Liver (tissue), 3 donors: ENCODE measurements at regions not wholly inside any gene's neighbourhood (a gene's known extent, or its start where the extent isn't known, plus 50 kb on each side); places are given as distances from the start of the nearest gene placed in this dataset.

ENCODE experiments used
- EGR1 ChIP-seq, 2 donors: IDR thresholded peaks; 2 replicates each; pipeline ENCODE4 v1.6.1; 2016 to 2018; ENCODE audit warnings: antibody characterized with exemption in 2 of 2, low read depth in 2 of 2
- GABPA ChIP-seq, 2 donors: IDR thresholded peaks in 1 of 2; conservative IDR thresholded peaks in 1 of 2; 2 replicates each; pipeline ENCODE4 v1.6.1; 2016; ENCODE audit warnings: antibody characterized with exemption in 2 of 2, mild to moderate bottlenecking in 1 of 2, moderate library complexity in 1 of 2
- JUND ChIP-seq, 2 donors: IDR thresholded peaks; 2 replicates each; pipeline ENCODE4 v1.6.1; 2016; ENCODE audit warnings: antibody characterized with exemption in 2 of 2
- RAD21 ChIP-seq, 2 donors: IDR thresholded peaks; 2 replicates each; pipeline ENCODE4 v1.6.1; 2016; ENCODE audit warnings: antibody characterized with exemption in 2 of 2, mild to moderate bottlenecking in 2 of 2
- SP1 ChIP-seq: IDR thresholded peaks from 2 replicates; pipeline ENCODE4 v1.6.1; 2018; ENCODE audit warnings: antibody characterized with exemption, mild to moderate bottlenecking
- TF ChIP-seq, protein P1 (sequence below): fragments of 150-350 bp; IDR thresholded peaks from 2 replicates; pipeline ENCODE4 v1.5.1; 2017; ENCODE audit warnings: improper control_type of control experiment, low read depth, low read length; ENCODE audit not compliant: missing input control
- TF ChIP-seq, protein P2 (sequence below): IDR thresholded peaks from 2 replicates; pipeline ENCODE4 v1.6.1; 2016; ENCODE audit warnings: antibody characterized with exemption
- donor health status: healthy.
- donor health status: healthy.

DNA sequence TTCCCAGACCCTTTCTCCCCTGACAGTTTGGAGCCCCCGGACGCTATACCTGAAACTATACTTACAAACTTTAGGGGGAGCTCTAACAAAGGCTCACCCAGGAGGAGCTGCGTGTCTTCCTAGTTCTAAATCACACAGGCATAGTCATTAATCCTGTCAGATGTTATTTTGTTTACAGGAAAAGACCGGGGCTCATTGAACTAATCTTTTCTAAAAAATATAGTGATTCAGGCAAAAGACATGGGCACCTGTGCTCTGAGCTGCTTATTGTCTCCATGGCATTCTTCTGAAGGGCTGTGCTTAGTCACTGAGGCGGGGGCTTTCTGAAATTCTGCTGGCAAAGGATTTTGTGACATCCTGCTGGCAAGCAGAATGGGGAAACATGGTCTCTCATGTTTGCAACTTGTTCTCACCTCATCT lies 1577.0 kb downstream of the NCAM2 start:
- TF ChIP-seq, protein P1, sequence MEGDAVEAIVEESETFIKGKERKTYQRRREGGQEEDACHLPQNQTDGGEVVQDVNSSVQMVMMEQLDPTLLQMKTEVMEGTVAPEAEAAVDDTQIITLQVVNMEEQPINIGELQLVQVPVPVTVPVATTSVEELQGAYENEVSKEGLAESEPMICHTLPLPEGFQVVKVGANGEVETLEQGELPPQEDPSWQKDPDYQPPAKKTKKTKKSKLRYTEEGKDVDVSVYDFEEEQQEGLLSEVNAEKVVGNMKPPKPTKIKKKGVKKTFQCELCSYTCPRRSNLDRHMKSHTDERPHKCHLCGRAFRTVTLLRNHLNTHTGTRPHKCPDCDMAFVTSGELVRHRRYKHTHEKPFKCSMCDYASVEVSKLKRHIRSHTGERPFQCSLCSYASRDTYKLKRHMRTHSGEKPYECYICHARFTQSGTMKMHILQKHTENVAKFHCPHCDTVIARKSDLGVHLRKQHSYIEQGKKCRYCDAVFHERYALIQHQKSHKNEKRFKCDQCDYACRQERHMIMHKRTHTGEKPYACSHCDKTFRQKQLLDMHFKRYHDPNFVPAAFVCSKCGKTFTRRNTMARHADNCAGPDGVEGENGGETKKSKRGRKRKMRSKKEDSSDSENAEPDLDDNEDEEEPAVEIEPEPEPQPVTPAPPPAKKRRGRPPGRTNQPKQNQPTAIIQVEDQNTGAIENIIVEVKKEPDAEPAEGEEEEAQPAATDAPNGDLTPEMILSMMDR: peak; percentile 5
- TF ChIP-seq, protein P2, sequence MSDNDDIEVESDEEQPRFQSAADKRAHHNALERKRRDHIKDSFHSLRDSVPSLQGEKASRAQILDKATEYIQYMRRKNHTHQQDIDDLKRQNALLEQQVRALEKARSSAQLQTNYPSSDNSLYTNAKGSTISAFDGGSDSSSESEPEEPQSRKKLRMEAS: no peak
- TF ChIP-seq GABPA (IDR thresholded peaks at IDR 0.05 in 1 of 2, conservative IDR thresholded peaks at IDR 0.05 in 1 of 2) (no peak), EGR1 (IDR thresholded peaks at IDR 0.05; ENCODE audit: low read depth in 2 of 2) (no peak), JUND (IDR thresholded peaks at IDR 0.05) (no peak), RAD21 (IDR thresholded peaks at IDR 0.05) (peak; percentile 47 to 61), SP1 (no peak)
